ACC112 (cell line): ENCODE measurements at regions not wholly inside any gene's neighbourhood (a gene's known extent, or its start where the extent isn't known, plus 50 kb on each side); places are given as distances from the start of the nearest gene placed in this dataset.
"Not testable (repeated sequence)": the region's sequence is repeated elsewhere in the genome, so short reads cannot be mapped to it uniquely, and the experiment has no call there.

Experiments used
- H2AFZ ChIP-seq: fragments of 200-600 bp; sonication (generic); one replicate; pipeline ENCODE4 v1.6.0; 2017; ENCODE audit warnings: antibody characterized with exemption, low read length; ENCODE audit not compliant: unreplicated experiment
- H3K27ac ChIP-seq: fragments of 200-600 bp; sonication (generic); 2 replicates; pipeline ENCODE4 v1.5.1; 2014; ENCODE audit warnings: low read depth, mild to moderate bottlenecking, antibody characterized with exemption, low read length, moderate library complexity
- H3K27me3 ChIP-seq: fragments of 200-600 bp; sonication (generic); 2 replicates; pipeline ENCODE4 v1.6.1; 2014; ENCODE audit warnings: mild to moderate bottlenecking, antibody characterized with exemption, low read length, moderate library complexity, mixed read lengths; ENCODE audit not compliant: insufficient read depth
- H3K36me3 ChIP-seq: fragments of 200-600 bp; sonication (generic); 2 replicates; pipeline ENCODE4 v1.6.1; 2016; ENCODE audit warnings: mild to moderate bottlenecking, antibody characterized with exemption, low read length, moderate library complexity, mixed read lengths; ENCODE audit not compliant: insufficient read depth
- H3K4me1 ChIP-seq: fragments of 200-600 bp; sonication (generic); one replicate; pipeline ENCODE4 v1.6.1; 2016; ENCODE audit warnings: low read length, mixed read lengths; ENCODE audit not compliant: insufficient read depth, unreplicated experiment, control insufficient read depth
- H3K4me3 ChIP-seq: fragments of 200-600 bp; sonication (generic); 2 replicates; pipeline ENCODE4 v1.5.1; 2014; ENCODE audit warnings: mild to moderate bottlenecking, low read depth, low read length
- H3K79me2 ChIP-seq: fragments of 200-600 bp; sonication (generic); one replicate; pipeline ENCODE4 v1.6.0; 2016; ENCODE audit warnings: low read length; ENCODE audit not compliant: control insufficient read depth, unreplicated experiment, insufficient read depth

DNA sequence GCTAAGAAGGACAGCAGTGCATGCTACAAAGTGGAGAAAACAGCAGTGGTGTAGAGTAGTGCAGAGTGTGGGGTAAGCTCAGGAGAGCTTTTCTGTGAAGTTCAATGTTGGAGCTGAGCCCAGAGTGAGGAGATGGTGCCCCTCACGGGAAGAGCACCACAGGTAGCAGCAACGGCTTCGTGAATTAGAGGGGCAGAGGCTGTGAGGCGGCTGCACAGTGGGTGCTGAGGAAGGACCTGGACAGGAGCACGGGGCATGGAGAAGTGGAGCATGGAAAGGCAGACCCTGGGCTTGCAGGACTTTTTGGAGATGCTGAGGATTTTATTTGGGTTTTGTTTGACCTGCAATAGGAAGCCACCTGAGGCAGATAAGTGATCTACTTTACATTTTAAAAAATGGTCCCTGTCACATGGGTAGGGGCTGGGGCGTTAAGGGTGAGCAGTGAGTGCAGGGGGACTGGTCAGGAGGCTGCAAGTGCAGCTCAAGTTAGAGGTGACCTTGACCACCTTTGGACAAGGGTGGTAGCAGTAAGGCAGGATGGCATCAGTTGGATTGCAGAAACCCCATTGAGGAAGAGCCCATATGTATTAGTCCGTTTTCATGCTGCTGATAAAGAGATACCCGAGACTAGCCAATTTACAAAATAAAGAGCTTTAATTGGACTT, 85.0 kb downstream of the MYCN start:
- H3K36me3 ChIP-seq = no peaks in the 10 kb centered on the region

GRCh38 chr2:16024628-16025027, 84.3 kb downstream of the MYCN start:
- not testable (repeated sequence) for H2AFZ ChIP-seq, H3K36me3 ChIP-seq, H3K79me2 ChIP-seq, H3K27me3 ChIP-seq, H3K4me1 ChIP-seq, H3K4me3 ChIP-seq, H3K27ac ChIP-seq

More for the DNA sequence above, 85.0 kb downstream of the MYCN start:
- H2AFZ ChIP-seq = no peak overlapping the region
- H3K4me3 ChIP-seq = no peak overlapping the region
- H3K79me2 ChIP-seq = no peaks in the 10 kb centered on the region
- H3K27ac ChIP-seq = no peak overlapping the region
- no peaks in the 10 kb centered on the region for H3K27me3 ChIP-seq
- no peaks in the 10 kb centered on the region for H3K4me1 ChIP-seq

DNA sequence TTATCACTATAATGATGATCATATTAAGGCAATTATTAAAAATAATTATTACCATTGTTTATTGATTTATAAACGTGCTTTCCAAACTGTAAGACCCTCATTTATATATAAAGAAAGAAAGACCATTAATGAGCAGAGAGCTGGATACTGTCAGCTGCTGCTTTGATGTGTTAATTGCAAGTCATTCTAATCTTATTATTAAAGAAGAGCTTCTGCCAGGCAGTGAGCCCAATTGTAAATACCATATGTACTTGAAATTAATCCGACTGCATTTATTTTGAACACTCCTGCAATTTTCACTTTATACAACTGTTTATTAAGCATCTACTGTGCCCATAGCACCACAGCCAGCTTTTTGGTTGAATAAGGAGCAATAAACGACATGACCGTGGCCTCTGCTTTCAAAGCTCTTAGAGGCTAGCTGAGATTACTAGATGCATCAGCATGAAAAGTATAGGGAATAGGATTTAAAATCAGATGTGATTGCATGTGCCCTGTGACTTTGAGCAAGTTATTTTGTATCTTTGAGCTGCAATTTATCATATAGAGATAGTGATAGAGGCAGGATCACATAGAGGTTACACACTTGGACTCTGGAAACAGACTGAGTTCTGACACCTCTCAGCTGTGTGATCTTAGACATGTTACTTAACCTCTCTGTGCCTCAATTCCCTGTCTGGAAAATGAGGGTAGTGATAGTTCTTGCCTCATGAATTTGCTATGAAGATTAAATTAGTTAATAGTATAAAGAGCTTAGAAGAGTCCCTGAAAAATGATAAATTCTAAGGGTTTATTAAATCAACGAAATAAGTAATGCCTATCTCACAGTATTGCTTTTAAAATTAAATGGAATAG, 83.4 kb downstream of the MYCN start:
- Histone ChIP-seq H3K36me3 (no peaks in the 10 kb centered on the region), H2AFZ (no peak overlapping the region), H3K27me3 (no peaks in the 10 kb centered on the region), H3K4me3 (no peak overlapping the region), H3K27ac (no peak overlapping the region), H3K79me2 (no peaks in the 10 kb centered on the region), H3K4me1 (no peaks in the 10 kb centered on the region)

- H3K4me1 ChIP-seq = no peaks in the 10 kb centered on the region
- no peaks in the 10 kb centered on the region for H3K79me2 ChIP-seq
- no peak overlapping the region for H2AFZ ChIP-seq
- H3K27ac ChIP-seq = no peak overlapping the region
- no peaks in the 10 kb centered on the region for H3K36me3 ChIP-seq
- no peaks in the 10 kb centered on the region for H3K27me3 ChIP-seq
- H3K4me3 ChIP-seq = no peak overlapping the region
These were observed 82.3 kb downstream of the MYCN start for GRCh38 chr2:16022548-16023240.

DNA sequence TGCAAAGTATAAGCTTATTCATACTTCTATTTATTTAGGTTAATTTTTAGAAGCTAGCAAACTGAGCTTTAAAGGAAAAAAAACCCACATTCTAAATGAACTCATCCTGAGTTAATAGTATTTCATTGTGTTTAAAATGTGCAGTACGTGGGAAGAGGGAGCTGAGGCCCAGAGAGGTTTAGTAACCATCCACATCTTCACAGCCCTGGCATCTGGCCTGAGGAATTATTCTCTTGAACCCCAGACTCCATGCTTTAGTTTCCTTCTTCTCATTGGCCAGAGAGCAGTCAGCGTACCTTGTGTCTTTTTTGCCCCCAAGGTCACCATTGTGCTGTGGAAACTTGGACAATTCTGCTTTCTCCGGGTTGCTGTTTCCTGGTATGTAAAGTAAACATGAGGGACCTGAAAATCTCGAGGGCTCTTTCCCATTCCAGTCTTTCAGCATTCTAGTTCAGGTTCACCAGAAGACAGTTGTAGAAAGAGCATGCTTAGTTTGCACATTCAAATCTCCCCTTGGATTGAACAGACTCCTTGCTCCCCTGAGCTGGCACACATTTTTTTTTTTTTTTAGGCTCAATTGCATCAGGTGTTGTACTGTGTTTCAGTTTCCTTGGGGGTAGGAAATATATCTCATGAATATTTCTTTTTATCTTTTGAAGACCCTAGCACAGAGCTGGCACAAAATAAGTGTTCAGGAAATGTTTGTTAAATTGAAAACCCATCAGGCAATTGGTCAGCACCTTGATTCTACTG, 81.4 kb downstream of the MYCN start:
- H3K4me3 ChIP-seq = no peak overlapping the region
- H2AFZ ChIP-seq = no peak overlapping the region
- H3K27me3 ChIP-seq = no peaks in the 10 kb centered on the region

DNA sequence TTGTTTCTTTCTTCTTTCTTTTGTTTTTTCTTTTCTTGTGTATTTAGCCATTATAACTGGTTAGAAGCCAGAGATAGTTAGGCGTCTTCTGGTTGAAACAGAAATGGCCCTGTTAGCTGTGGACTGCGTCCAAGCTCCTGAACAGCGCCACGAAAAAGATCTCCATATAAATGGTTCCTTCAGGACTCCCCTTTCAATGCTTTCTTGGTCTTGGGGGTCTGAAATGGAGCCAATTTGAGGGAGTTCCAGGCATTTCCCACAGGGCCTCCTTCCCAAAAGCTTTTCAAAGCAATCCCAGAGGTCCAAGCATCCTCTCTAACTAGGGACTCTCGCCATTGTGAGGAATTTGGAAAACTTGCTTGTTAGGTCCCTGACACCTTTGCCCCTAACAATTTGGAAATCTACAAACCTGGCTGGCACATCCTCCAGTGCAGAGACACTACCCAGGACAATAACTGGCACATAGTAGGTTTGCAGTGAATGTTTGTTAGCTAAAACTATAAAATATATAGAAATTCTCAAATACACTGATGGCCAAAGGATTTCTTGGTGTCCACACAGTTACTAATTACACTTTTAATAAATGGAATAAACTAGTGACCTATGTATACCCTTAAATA, 80.1 kb downstream of the MYCN start:
- Histone ChIP-seq H3K4me3 (no peak overlapping the region), H3K27ac (no peak overlapping the region), H3K4me1 (no peaks in the 10 kb centered on the region), H2AFZ (no peak overlapping the region), H3K36me3 (no peaks in the 10 kb centered on the region), H3K79me2 (no peaks in the 10 kb centered on the region), H3K27me3 (no peaks in the 10 kb centered on the region)

More for the DNA sequence above, 81.4 kb downstream of the MYCN start:
- H3K4me1 ChIP-seq = no peaks in the 10 kb centered on the region
- no peaks in the 10 kb centered on the region for H3K36me3 ChIP-seq
- no peak overlapping the region for H3K27ac ChIP-seq
- no peaks in the 10 kb centered on the region for H3K79me2 ChIP-seq

DNA sequence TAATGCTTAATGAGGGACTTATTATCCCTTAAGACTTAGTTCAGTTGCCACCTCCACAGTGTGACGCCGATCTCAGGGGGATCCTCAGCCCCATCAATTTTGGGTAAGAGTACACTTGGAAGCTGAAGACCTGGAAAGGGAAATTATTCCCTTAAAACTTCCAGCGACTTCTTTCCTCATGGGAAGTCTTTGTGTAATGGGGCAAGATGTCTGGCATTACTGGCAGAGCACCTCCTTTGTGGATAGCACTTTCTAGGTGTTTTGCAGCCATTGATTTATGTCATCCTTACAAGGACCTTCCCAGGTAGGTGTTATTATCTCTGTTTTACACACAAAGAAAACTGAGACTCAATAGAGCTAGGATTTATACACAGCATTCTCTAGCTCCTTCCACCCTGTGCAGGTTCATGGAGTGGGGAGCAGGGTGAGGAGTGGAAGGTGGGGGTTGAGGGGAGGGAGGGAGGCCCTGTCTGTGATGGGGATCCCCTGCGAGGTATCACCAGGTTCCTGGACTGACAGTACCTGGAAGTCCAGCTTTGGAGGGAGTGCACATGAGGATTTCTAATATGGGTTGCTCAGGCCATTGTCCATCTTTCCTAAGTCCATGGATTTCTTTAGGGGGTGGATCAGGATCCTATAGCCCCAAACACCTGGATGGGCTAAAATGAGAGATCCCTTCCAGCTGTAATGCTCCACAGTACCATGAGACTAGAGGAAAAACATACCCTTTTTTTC, 79.4 kb downstream of the MYCN start:
- H3K4me1 ChIP-seq = no peaks in the 10 kb centered on the region
- H3K27me3 ChIP-seq = no peaks in the 10 kb centered on the region
- no peak overlapping the region for H3K27ac ChIP-seq
- no peak overlapping the region for H2AFZ ChIP-seq
- no peaks in the 10 kb centered on the region for H3K79me2 ChIP-seq
- no peak overlapping the region for H3K4me3 ChIP-seq
- no peaks in the 10 kb centered on the region for H3K36me3 ChIP-seq

DNA sequence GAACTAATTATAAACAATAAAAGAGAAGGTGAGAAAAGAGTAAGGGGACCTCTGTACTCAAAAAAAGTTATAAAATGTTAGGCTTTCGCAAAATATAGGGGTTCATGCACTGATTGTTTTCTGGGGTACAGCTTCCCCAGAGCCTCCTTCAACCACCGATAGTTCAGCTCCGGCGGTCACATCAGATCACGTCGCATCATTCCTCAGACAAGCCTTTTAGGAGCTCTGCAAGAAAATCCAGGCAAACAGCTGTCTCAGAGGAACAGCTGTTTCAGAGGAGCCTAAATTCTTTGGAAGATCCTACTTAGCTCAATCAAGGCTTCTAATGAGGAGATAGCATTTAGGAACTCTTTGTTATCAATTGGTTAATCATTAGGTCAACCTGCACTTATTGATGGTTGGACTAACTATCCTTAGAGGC, 78.7 kb downstream of the MYCN start:
- Histone ChIP-seq H3K4me3 (no peak overlapping the region), H2AFZ (no peak overlapping the region), H3K27ac (no peak overlapping the region), H3K4me1 (no peaks in the 10 kb centered on the region), H3K79me2 (no peaks in the 10 kb centered on the region), H3K27me3 (no peaks in the 10 kb centered on the region), H3K36me3 (no peaks in the 10 kb centered on the region)

DNA sequence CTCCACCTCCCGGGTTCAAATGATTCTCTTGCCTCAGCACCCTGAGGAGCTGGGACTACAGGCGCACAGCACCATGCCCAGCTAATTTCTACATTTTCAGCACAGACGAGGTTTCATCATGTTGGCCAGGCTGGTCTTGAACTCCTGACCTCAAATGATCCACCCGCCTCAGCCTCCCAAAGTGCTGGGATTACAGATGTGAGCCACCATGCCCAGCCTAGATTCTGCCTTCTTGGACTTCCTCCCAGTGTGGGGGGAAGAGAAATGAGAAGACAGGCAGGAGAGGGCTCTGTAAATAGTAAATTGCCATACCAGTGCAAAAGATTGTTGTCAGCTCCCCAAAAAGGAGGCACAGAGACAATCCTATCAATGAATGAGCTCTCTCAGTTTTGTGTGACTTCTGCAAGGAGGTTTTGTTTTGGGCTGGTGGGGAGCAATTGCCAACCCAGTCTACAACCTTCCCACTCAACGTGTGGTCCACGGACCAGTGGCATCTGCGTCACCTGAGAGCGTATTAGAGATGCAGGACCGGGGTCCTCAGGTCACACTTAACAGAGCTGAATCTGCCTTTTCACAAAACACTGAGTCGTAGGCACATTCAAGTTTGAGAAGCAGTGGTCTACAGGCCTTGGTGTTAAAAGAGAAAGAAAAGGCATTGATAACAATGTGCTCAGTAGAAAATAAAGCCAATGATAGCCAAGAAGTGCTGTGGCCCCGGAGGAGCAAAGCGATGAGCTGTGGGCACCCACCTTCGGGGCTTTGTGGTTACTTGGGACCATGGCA, 78.1 kb downstream of the MYCN start:
- H3K27ac ChIP-seq = no peak overlapping the region
- no peak overlapping the region for H2AFZ ChIP-seq
- no peak overlapping the region for H3K4me3 ChIP-seq
- H3K36me3 ChIP-seq = no peaks in the 10 kb centered on the region
- H3K79me2 ChIP-seq = no peaks in the 10 kb centered on the region
- no peaks in the 10 kb centered on the region for H3K4me1 ChIP-seq
- no peaks in the 10 kb centered on the region for H3K27me3 ChIP-seq
